Activated CD8-positive, alpha-beta T cell treated with anti-CD3 and anti-CD28 coated beads for 36 hours (primary cell): ENCODE measurements at regions not wholly inside any gene's neighbourhood (a gene's known extent, or its start where the extent isn't known, plus 50 kb on each side); places are given as distances from the start of the nearest gene placed in this dataset.

ENCODE experiments used
- ATAC-seq: fragments of 200-7000 bp; cut with Tn5 transposase; one replicate; pipeline ENCODE4 v1.10.0; 2021; ENCODE audit warnings: mild to moderate bottlenecking, moderate library complexity
- CTCF ChIA-PET: fragments of 350-600 bp; sonication (Branson Sonifier 250); formaldehyde crosslinking; loops from one replicate; lab custom pipeline; 2021; ENCODE audit warnings: antibody characterized with exemption; lab: Charles Lee
- POLR2A ChIA-PET: fragments of 350-600 bp; sonication (Branson Sonifier 250); formaldehyde crosslinking; loops from one replicate; lab custom pipeline; 2021; ENCODE audit warnings: antibody characterized with exemption; lab: Charles Lee
- DNase-seq: peaks from one replicate; pipeline ENCODE4 v3.0.0-alpha.2; 2020
- H3K27ac Mint-ChIP-seq: one replicate; pipeline ENCODE4 v1.8.0; 2021; ENCODE audit warnings: mild to moderate bottlenecking, mixed read lengths
- H3K27me3 Mint-ChIP-seq: one replicate; pipeline ENCODE4 v1.8.0; 2021; ENCODE audit warnings: mixed read lengths
- H3K36me3 Mint-ChIP-seq: one replicate; pipeline ENCODE4 v1.8.0; 2021; ENCODE audit warnings: low read depth, mixed read lengths
- H3K4me1 Mint-ChIP-seq: one replicate; pipeline ENCODE4 v1.8.0; 2021; ENCODE audit warnings: low read depth, mixed read lengths
- H3K4me3 Mint-ChIP-seq: one replicate; pipeline ENCODE4 v1.8.0; 2021; ENCODE audit warnings: mild to moderate bottlenecking, moderate library complexity, mixed read lengths
- H3K9me3 Mint-ChIP-seq: one replicate; pipeline ENCODE4 v1.8.0; 2021; ENCODE audit warnings: mixed read lengths
- CTCF ChIP-seq: fragments of 200-600 bp; IDR thresholded peaks from one replicate; pipeline ENCODE4 v1.8.0; 2022; ENCODE audit warnings: antibody characterized with exemption, mild to moderate bottlenecking
- intact Hi-C: fragments of 100-400 bp; cut with micrococcal nuclease; formaldehyde crosslinking; loops from one replicate; pipeline ENCODE4 v1.10.0; 2022

- peaks cover 2% of the 10 kb centered on the region for H3K27me3 Mint-ChIP-seq
- ChIA-PET CTCF (no interaction called here), POLR2A (no interaction called here)
- no peak for TF ChIP-seq CTCF
- no peaks in the 10 kb centered on the region for H3K9me3 Mint-ChIP-seq
- no peaks in the 10 kb centered on the region for H3K36me3 Mint-ChIP-seq
- DNase-seq (no peak), ATAC-seq (no peak)
- no peaks in the 10 kb centered on the region for H3K4me1 Mint-ChIP-seq
- no peak overlapping the region for H3K4me3 Mint-ChIP-seq
- intact Hi-C loops: no loop called here
- H3K27ac Mint-ChIP-seq: no peak overlapping the region
Measured at GRCh38 chr22:49298834-49299750, 528.6 kb downstream of the BRD1 start.

- POLR2A ChIA-PET: no interaction called here
- Mint-ChIP-seq H3K27ac (no peak overlapping the region), H3K27me3 (peaks cover 2% of the 10 kb centered on the region), H3K4me3 (no peak overlapping the region), H3K9me3 (peaks cover 6% of the 10 kb centered on the region), H3K4me1 (no peaks in the 10 kb centered on the region), H3K36me3 (no peaks in the 10 kb centered on the region)
- CTCF ChIA-PET: no interaction called here
- intact Hi-C loops: no loop called here
- DNase-seq: no peak
- no peak for TF ChIP-seq CTCF
- no peak for ATAC-seq
Measured at GRCh38 chr22:49297871-49298721, 529.6 kb downstream of the BRD1 start.

DNA sequence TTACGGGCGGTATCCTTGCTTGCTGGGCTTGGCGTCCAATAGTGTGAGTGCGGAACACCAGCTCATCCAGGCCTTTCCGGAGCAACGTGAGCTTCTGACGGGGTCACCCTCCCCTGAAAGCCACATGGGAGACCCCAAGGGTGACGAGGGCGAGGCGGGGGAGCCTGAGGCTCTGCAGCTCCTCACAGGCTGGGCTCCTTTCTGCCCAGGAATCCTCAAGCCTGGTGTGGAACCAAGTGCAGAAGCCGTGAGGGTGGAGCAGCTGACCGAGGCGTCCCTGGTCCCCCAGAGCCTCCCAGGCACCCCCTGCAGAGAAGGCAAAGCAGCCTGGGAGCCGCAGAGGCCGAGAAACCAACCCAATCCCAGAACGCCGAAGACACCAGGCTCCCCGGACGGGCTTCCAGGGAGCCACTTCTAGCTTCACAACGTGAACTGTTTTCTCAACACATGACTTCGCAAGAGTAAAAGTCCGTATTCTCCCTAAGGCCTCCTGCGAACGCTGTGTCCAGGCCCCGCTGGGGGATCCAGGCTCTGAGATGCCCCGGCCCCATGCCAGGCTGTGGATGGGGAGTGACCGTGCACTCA, 530.3 kb downstream of the BRD1 start:
- no peak for DNase-seq
- no peaks in the 10 kb centered on the region for H3K36me3 Mint-ChIP-seq
- no peak for TF ChIP-seq CTCF
- CTCF ChIA-PET: interaction anchor here (3.1 kb wide), 1 partner anchor 8 kb away, joined by 15 read pairs; no protein-coding TSS in a partner anchor
- no peak overlapping the region for H3K4me3 Mint-ChIP-seq
- H3K27me3 Mint-ChIP-seq: peaks cover 2% of the 10 kb centered on the region
- no peak overlapping the region for H3K27ac Mint-ChIP-seq
- intact Hi-C loops: no loop called here
- no peak for ATAC-seq
- no peaks in the 10 kb centered on the region for H3K4me1 Mint-ChIP-seq
- POLR2A ChIA-PET: interaction anchor here (0.8 kb wide), 1 partner anchor 432 kb away, joined by 3 read pairs; no protein-coding TSS in a partner anchor
- peaks cover 6% of the 10 kb centered on the region for H3K9me3 Mint-ChIP-seq

DNA sequence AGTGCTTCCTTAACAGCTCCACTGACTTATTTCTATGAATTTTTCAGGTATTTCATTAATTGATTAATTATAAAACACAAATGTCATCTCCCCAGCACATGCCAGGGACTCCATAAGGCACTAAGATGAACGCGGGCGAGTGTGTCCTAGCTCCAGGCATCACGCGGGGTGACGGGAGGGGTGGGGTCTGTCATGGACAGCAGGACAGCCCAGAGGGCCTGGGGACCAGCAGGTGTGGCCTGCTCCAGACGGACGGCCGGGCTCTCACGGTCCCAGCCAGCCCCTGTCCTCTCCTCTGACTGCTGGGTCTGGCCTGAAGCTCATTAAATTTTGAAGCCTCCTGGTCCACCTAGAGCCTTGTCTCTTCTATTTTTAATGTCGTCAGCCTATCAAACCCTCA, 531.1 kb downstream of the BRD1 start:
- DNase-seq (no peak), ATAC-seq (no peak)
- intact Hi-C loops: no loop called here
- Mint-ChIP-seq H3K4me3 (no peak overlapping the region), H3K27ac (no peak overlapping the region), H3K9me3 (peaks cover 6% of the 10 kb centered on the region), H3K27me3 (peaks cover 4% of the 10 kb centered on the region), H3K36me3 (no peaks in the 10 kb centered on the region), H3K4me1 (no peaks in the 10 kb centered on the region)
- TF ChIP-seq CTCF: no peak
- ChIA-PET POLR2A (no interaction called here), CTCF (interaction anchor here (3.1 kb wide), 1 partner anchor 9 kb away, joined by 15 read pairs; no protein-coding TSS in a partner anchor)
